ENCODE measurements at regions not wholly inside any gene's neighbourhood (a gene's known extent, or its start where the extent isn't known, plus 50 kb on each side); places are given as distances from the start of the nearest gene placed in this dataset.

- Mint-ChIP-seq H3K27me3 (no peaks in the 10 kb centered on the region), H3K4me3 (no peak overlapping the region), H3K27ac (no peak overlapping the region), H3K36me3 (peaks cover 3% of the 10 kb centered on the region), H3K9me3 (peaks cover 5% of the 10 kb centered on the region), H3K4me1 (ENCODE audit: unreplicated experiment) (no peaks in the 10 kb centered on the region)
- TF ChIP-seq CTCF (conservative IDR thresholded peaks at IDR 0.05): no peak
- no peak for DNase-seq (ENCODE audit: extremely low spot score, unreplicated experiment)
These were observed 172.4 kb upstream of the AGR3 start for GRCh38 chr7:17054206-17054605.

- Mint-ChIP-seq H3K27ac (no peak overlapping the region), H3K36me3 (peaks cover 3% of the 10 kb centered on the region), H3K4me1 (ENCODE audit: unreplicated experiment) (no peaks in the 10 kb centered on the region), H3K9me3 (peaks cover 5% of the 10 kb centered on the region), H3K27me3 (no peaks in the 10 kb centered on the region), H3K4me3 (no peak overlapping the region)
- no peak for TF ChIP-seq CTCF (conservative IDR thresholded peaks at IDR 0.05)
- DNase-seq (ENCODE audit: extremely low spot score, unreplicated experiment): no peak
These were observed 173.1 kb upstream of the AGR3 start for GRCh38 chr7:17054836-17055235.

- no peaks in the 10 kb centered on the region for H3K27me3 Mint-ChIP-seq
- no peak for DNase-seq (ENCODE audit: extremely low spot score, unreplicated experiment)
- peaks cover 5% of the 10 kb centered on the region for H3K9me3 Mint-ChIP-seq
- no peak overlapping the region for H3K4me3 Mint-ChIP-seq
- no peak overlapping the region for H3K27ac Mint-ChIP-seq
- no peak for TF ChIP-seq CTCF (conservative IDR thresholded peaks at IDR 0.05)
- H3K36me3 Mint-ChIP-seq: peaks cover 3% of the 10 kb centered on the region
- no peaks in the 10 kb centered on the region for H3K4me1 Mint-ChIP-seq (ENCODE audit: unreplicated experiment)
These were observed 173.8 kb upstream of the AGR3 start for GRCh38 chr7:17055596-17055995.

GRCh38 chr7:17056491-17057142 is 174.8 kb upstream of the AGR3 start:
- Mint-ChIP-seq H3K4me1 (ENCODE audit: unreplicated experiment) (no peaks in the 10 kb centered on the region), H3K36me3 (peaks cover 3% of the 10 kb centered on the region), H3K9me3 (peaks cover 5% of the 10 kb centered on the region), H3K27ac (no peak overlapping the region), H3K4me3 (no peak overlapping the region), H3K27me3 (no peaks in the 10 kb centered on the region)
- DNase-seq (ENCODE audit: extremely low spot score, unreplicated experiment): no peak
- TF ChIP-seq CTCF (conservative IDR thresholded peaks at IDR 0.05): no peak

GRCh38 chr7:17057143-17057509 is 175.3 kb upstream of the AGR3 start:
- H3K27ac Mint-ChIP-seq: no peak overlapping the region
- no peak for DNase-seq (ENCODE audit: extremely low spot score, unreplicated experiment)
- TF ChIP-seq CTCF (conservative IDR thresholded peaks at IDR 0.05): no peak
- H3K9me3 Mint-ChIP-seq: peaks cover 5% of the 10 kb centered on the region
- H3K36me3 Mint-ChIP-seq: peaks cover 3% of the 10 kb centered on the region
- no peak overlapping the region for H3K4me3 Mint-ChIP-seq
- H3K27me3 Mint-ChIP-seq: no peaks in the 10 kb centered on the region
- H3K4me1 Mint-ChIP-seq (ENCODE audit: unreplicated experiment): no peaks in the 10 kb centered on the region

- H3K4me3 Mint-ChIP-seq: no peak overlapping the region
- DNase-seq (ENCODE audit: extremely low spot score, unreplicated experiment): no peak
- H3K9me3 Mint-ChIP-seq: peaks cover 5% of the 10 kb centered on the region
- no peak overlapping the region for H3K27ac Mint-ChIP-seq
- peaks cover 3% of the 10 kb centered on the region for H3K36me3 Mint-ChIP-seq
- TF ChIP-seq CTCF (conservative IDR thresholded peaks at IDR 0.05): no peak
- H3K4me1 Mint-ChIP-seq (ENCODE audit: unreplicated experiment): no peaks in the 10 kb centered on the region
- no peaks in the 10 kb centered on the region for H3K27me3 Mint-ChIP-seq
These were observed 176.8 kb upstream of the AGR3 start for GRCh38 chr7:17058568-17058967.
